Activated naive CD4-positive, alpha-beta T cell treated with anti-CD3 and anti-CD28 coated beads for 36 hours (primary cell): ENCODE measurements at regions not wholly inside any gene's neighbourhood (a gene's known extent, or its start where the extent isn't known, plus 50 kb on each side); places are given as distances from the start of the nearest gene placed in this dataset.

Source experiments
- CTCF ChIA-PET: fragments of 350-600 bp; sonication (Branson Sonifier 250); formaldehyde crosslinking; loops from one replicate; lab custom pipeline; 2021; ENCODE audit warnings: antibody characterized with exemption; lab: Charles Lee
- DNase-seq: peaks from one replicate; pipeline ENCODE4 v3.0.0-alpha.2; 2020
- H3K27ac Mint-ChIP-seq: one replicate; pipeline ENCODE4 v1.8.0; 2021; ENCODE audit warnings: mild to moderate bottlenecking, mixed read lengths
- H3K27me3 Mint-ChIP-seq: one replicate; pipeline ENCODE4 v1.8.0; 2021; ENCODE audit warnings: low read depth, mixed read lengths
- H3K36me3 Mint-ChIP-seq: one replicate; pipeline ENCODE4 v1.8.0; 2021; ENCODE audit warnings: low read depth, mixed read lengths
- H3K4me1 Mint-ChIP-seq: one replicate; pipeline ENCODE4 v1.8.0; 2021; ENCODE audit warnings: low read depth, mixed read lengths
- H3K4me3 Mint-ChIP-seq: one replicate; pipeline ENCODE4 v1.8.0; 2021; ENCODE audit warnings: mild to moderate bottlenecking, moderate library complexity, mixed read lengths
- H3K9me3 Mint-ChIP-seq: one replicate; pipeline ENCODE4 v1.8.0; 2021; ENCODE audit warnings: mixed read lengths
- intact Hi-C: fragments of 100-400 bp; cut with micrococcal nuclease; formaldehyde crosslinking; loops from one replicate; pipeline ENCODE4 v1.15.1; 2023

GRCh38 chr6:97864826-97865225 is 581.8 kb upstream of the MMS22L start:
- Mint-ChIP-seq H3K4me1 (no peaks in the 10 kb centered on the region), H3K4me3 (no peak overlapping the region), H3K36me3 (no peaks in the 10 kb centered on the region), H3K9me3 (peaks cover 3% of the 10 kb centered on the region), H3K27me3 (no peaks in the 10 kb centered on the region), H3K27ac (no peak overlapping the region)
- DNase-seq = no peak
- intact Hi-C loops = no loop called here
- CTCF ChIA-PET = no interaction called here

GRCh38 chr6:97865612-97866011 is 582.6 kb upstream of the MMS22L start:
- Mint-ChIP-seq H3K27ac (no peak overlapping the region), H3K4me3 (no peak overlapping the region), H3K27me3 (no peaks in the 10 kb centered on the region), H3K36me3 (no peaks in the 10 kb centered on the region), H3K9me3 (peaks cover 3% of the 10 kb centered on the region), H3K4me1 (no peaks in the 10 kb centered on the region)
- no peak for DNase-seq
- CTCF ChIA-PET = no interaction called here
- intact Hi-C loops = no loop called here

GRCh38 chr6:97866616-97867015 is 583.6 kb upstream of the MMS22L start:
- H3K27me3 Mint-ChIP-seq = no peaks in the 10 kb centered on the region
- CTCF ChIA-PET = no interaction called here
- no peak overlapping the region for H3K27ac Mint-ChIP-seq
- intact Hi-C loops = no loop called here
- H3K4me3 Mint-ChIP-seq = no peak overlapping the region
- H3K4me1 Mint-ChIP-seq = no peaks in the 10 kb centered on the region
- H3K9me3 Mint-ChIP-seq = peaks cover 3% of the 10 kb centered on the region
- no peak for DNase-seq
- no peaks in the 10 kb centered on the region for H3K36me3 Mint-ChIP-seq

- H3K27me3 Mint-ChIP-seq = no peaks in the 10 kb centered on the region
- no peaks in the 10 kb centered on the region for H3K36me3 Mint-ChIP-seq
- H3K4me1 Mint-ChIP-seq = no peaks in the 10 kb centered on the region
- intact Hi-C loops = no loop called here
- DNase-seq = no peak
- CTCF ChIA-PET = no interaction called here
- no peak overlapping the region for H3K27ac Mint-ChIP-seq
- H3K9me3 Mint-ChIP-seq = peaks cover 3% of the 10 kb centered on the region
- H3K4me3 Mint-ChIP-seq = no peak overlapping the region
Observed at GRCh38 chr6:97867177-97867576, 584.2 kb upstream of the MMS22L start.

DNA sequence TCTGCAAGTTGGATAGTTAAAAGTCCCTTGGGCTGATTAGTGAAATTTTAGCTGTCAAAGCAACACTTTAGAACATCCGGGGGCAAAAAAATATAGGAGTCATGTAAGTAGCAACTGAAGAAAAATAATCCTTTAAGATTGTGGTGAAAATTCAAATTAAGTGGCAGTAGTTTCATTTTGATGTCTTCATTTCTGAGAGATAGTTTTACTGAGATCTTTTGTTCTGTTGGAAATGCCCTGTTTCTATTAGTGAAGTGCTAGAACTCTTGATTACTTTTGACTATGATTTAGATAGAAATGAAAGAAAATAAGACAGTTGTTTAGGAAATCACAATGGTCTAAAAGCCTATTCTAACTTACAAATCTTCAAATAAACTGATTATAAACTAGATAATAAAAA is 587.3 kb upstream of the MMS22L start:
- Mint-ChIP-seq H3K27ac (no peak overlapping the region), H3K4me3 (no peak overlapping the region), H3K27me3 (no peaks in the 10 kb centered on the region), H3K4me1 (no peaks in the 10 kb centered on the region), H3K36me3 (no peaks in the 10 kb centered on the region), H3K9me3 (peaks cover 3% of the 10 kb centered on the region)
- intact Hi-C loops = no loop called here
- DNase-seq = no peak
- CTCF ChIA-PET = no interaction called here

DNA sequence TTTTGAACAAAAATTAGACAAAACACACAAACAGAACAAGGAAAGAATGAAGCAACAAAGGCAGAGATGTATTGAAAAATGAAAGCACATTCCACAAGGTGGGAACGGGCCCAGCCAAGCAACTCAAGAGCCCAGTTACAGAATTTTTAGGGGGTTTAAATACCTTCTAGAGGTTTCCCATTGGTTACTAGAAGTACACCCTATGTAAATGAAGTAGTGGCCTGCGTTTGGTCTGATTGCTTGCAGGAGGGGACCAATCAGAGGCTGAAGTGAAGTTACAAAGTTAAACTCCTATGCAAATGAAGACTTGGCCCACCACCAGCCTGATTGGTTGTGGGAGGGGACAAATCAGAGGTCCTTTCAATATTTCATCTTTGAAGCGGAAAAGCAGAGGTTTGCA is 593.7 kb upstream of the MMS22L start:
- Mint-ChIP-seq H3K27ac (no peak overlapping the region), H3K9me3 (peaks cover 1% of the 10 kb centered on the region), H3K27me3 (no peaks in the 10 kb centered on the region), H3K4me3 (no peak overlapping the region), H3K4me1 (no peaks in the 10 kb centered on the region), H3K36me3 (no peaks in the 10 kb centered on the region)
- DNase-seq = no peak
- CTCF ChIA-PET = no interaction called here
- intact Hi-C loops = no loop called here

DNA sequence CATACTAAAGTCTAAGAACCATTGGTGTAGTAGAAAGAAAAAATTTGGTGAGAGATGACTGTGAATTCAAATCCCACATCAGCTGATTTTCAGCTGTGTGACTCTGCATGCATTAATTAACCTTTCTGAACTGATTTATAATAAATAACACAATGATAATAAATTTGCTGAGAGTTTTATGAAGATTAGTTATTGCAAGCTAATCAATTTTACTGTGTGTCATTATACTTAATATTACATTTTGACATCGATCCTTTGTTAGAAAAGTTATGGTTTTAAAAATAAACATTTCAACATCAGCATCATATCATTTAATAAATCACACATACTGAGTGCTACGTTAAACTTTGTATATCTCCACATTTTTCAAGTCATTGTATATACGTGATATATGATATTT is 599.7 kb upstream of the MMS22L start:
- H3K36me3 Mint-ChIP-seq = no peaks in the 10 kb centered on the region
- intact Hi-C loops = no loop called here
- no peaks in the 10 kb centered on the region for H3K27me3 Mint-ChIP-seq
- H3K4me1 Mint-ChIP-seq = no peaks in the 10 kb centered on the region
- DNase-seq = no peak
- H3K9me3 Mint-ChIP-seq = no peaks in the 10 kb centered on the region
- H3K4me3 Mint-ChIP-seq = no peak overlapping the region
- CTCF ChIA-PET = no interaction called here
- no peak overlapping the region for H3K27ac Mint-ChIP-seq

- intact Hi-C loops = no loop called here
- CTCF ChIA-PET = no interaction called here
- no peaks in the 10 kb centered on the region for H3K9me3 Mint-ChIP-seq
- no peaks in the 10 kb centered on the region for H3K4me1 Mint-ChIP-seq
- no peak overlapping the region for H3K4me3 Mint-ChIP-seq
- no peak overlapping the region for H3K27ac Mint-ChIP-seq
- H3K27me3 Mint-ChIP-seq = no peaks in the 10 kb centered on the region
- H3K36me3 Mint-ChIP-seq = no peaks in the 10 kb centered on the region
- DNase-seq = no peak
Observed at GRCh38 chr6:97885325-97885724, 602.3 kb upstream of the MMS22L start.

DNA sequence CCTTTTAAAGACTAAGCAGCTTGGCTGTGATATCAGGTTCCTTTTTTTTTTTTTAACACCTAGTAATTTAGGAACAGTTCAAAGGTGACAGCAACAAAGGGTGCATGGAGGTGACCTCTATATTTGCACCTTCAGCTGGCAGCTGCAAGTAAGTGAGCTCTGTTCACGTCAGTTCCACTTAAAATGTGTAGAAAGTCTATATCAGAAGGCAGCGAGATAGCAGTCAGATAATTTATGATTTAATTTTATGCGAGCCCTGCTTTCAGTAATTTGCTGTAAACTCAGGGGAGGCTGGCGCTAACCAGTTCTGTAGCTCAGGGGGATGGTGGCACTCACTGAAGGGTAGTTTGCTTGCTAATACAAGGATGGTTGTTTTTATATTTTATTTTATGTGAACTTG is 602.8 kb upstream of the MMS22L start:
- CTCF ChIA-PET = no interaction called here
- H3K27me3 Mint-ChIP-seq = no peaks in the 10 kb centered on the region
- H3K9me3 Mint-ChIP-seq = no peaks in the 10 kb centered on the region
- H3K27ac Mint-ChIP-seq = no peak overlapping the region
- intact Hi-C loops = no loop called here
- H3K4me1 Mint-ChIP-seq = no peaks in the 10 kb centered on the region
- no peak overlapping the region for H3K4me3 Mint-ChIP-seq
- DNase-seq = no peak
- H3K36me3 Mint-ChIP-seq = no peaks in the 10 kb centered on the region

GRCh38 chr6:97901531-97901930 is 618.5 kb upstream of the MMS22L start:
- intact Hi-C loops = no loop called here
- no peak overlapping the region for H3K27ac Mint-ChIP-seq
- no peak for DNase-seq
- H3K9me3 Mint-ChIP-seq = peaks cover 3% of the 10 kb centered on the region
- CTCF ChIA-PET = no interaction called here
- no peaks in the 10 kb centered on the region for H3K36me3 Mint-ChIP-seq
- no peaks in the 10 kb centered on the region for H3K27me3 Mint-ChIP-seq
- H3K4me3 Mint-ChIP-seq = no peak overlapping the region
- H3K4me1 Mint-ChIP-seq = no peaks in the 10 kb centered on the region

DNA sequence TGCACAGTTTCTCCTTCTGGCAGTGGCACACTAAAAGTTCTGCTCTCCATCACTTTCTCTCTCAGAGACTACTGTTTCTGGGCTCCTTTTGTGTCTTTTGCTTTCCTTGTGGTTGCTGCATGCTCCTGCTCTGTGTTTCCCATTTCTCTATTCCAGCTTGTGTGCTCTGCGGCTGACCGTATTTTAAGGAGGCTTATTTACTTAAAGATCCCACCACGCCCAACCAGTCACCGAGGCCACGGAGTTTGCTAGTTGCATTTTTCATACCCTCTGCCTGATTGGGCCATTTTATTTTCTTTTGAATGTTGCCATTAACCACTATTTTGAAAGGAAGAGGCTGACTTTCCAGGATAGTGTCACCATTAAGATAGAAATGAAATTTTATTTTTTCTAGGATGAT is 626.4 kb upstream of the MMS22L start:
- no peaks in the 10 kb centered on the region for H3K4me1 Mint-ChIP-seq
- H3K36me3 Mint-ChIP-seq = no peaks in the 10 kb centered on the region
- H3K9me3 Mint-ChIP-seq = peaks cover 7% of the 10 kb centered on the region
- CTCF ChIA-PET = no interaction called here
- H3K4me3 Mint-ChIP-seq = no peak overlapping the region
- intact Hi-C loops = no loop called here
- H3K27ac Mint-ChIP-seq = no peak overlapping the region
- no peaks in the 10 kb centered on the region for H3K27me3 Mint-ChIP-seq
- no peak for DNase-seq

GRCh38 chr6:97913721-97914120 is 630.7 kb upstream of the MMS22L start:
- no peak for DNase-seq
- H3K27me3 Mint-ChIP-seq = no peaks in the 10 kb centered on the region
- CTCF ChIA-PET = no interaction called here
- intact Hi-C loops = no loop called here
- H3K9me3 Mint-ChIP-seq = no peaks in the 10 kb centered on the region
- no peaks in the 10 kb centered on the region for H3K36me3 Mint-ChIP-seq
- H3K4me1 Mint-ChIP-seq = no peaks in the 10 kb centered on the region
- no peak overlapping the region for H3K27ac Mint-ChIP-seq
- no peak overlapping the region for H3K4me3 Mint-ChIP-seq

GRCh38 chr6:97914912-97915311 is 631.9 kb upstream of the MMS22L start:
- no peak overlapping the region for H3K4me3 Mint-ChIP-seq
- intact Hi-C loops = no loop called here

GRCh38 chr6:97915537-97915936 is 632.5 kb upstream of the MMS22L start:
- no peak for DNase-seq
- Mint-ChIP-seq H3K4me1 (no peaks in the 10 kb centered on the region), H3K36me3 (no peaks in the 10 kb centered on the region), H3K4me3 (no peak overlapping the region), H3K9me3 (no peaks in the 10 kb centered on the region), H3K27me3 (no peaks in the 10 kb centered on the region), H3K27ac (no peak overlapping the region)
- intact Hi-C loops = no loop called here
- CTCF ChIA-PET = no interaction called here

More at GRCh38 chr6:97914912-97915311, 631.9 kb upstream of the MMS22L start:
- no peak for DNase-seq
- CTCF ChIA-PET = no interaction called here
- Mint-ChIP-seq H3K27me3 (no peaks in the 10 kb centered on the region), H3K9me3 (no peaks in the 10 kb centered on the region), H3K4me1 (no peaks in the 10 kb centered on the region), H3K36me3 (no peaks in the 10 kb centered on the region), H3K27ac (no peak overlapping the region)
